K562 (cell line): ENCODE measurements at regions not wholly inside any gene's neighbourhood (a gene's known extent, or its start where the extent isn't known, plus 50 kb on each side); places are given as distances from the start of the nearest gene placed in this dataset.

Source experiments
- ATAC-seq: fragments of 200-7000 bp; cut with Tn5 transposase; 3 replicates; pipeline ENCODE4 v1.9.1; 2020; ENCODE audit warnings: moderate library complexity
- BruUV-seq: library from RNA; stranded (reverse); fragments of 400-500 nt; replicated peaks from 2 replicates; lab custom pipeline; 2021; lab: Mats Ljungman, UMichigan
- CTCF ChIA-PET: fragments of 300-600 bp; formaldehyde crosslinking; extraction: SDS; loops from one replicate; lab custom pipeline; 2021; ENCODE audit warnings: low intra/inter-chr PET ratio; lab: Yijun Ruan, JAX
- POLR2A ChIA-PET: fragments of 300-600, 350-650 bp; sonication (Branson Sonifier 250); formaldehyde crosslinking; extraction: SDS; loops from one replicate; lab custom pipeline; 2021; ENCODE audit warnings: antibody characterized with exemption, inconsistent platforms; lab: Yijun Ruan, JAX
- DNase-seq, 4 experiments: peaks; one replicate each; pipeline versions ENCODE4 v3.0.0 to v3.0.0-alpha.2; 2011 to 2018; ENCODE audit warnings: low spot score in 3 of 4, mixed read lengths in 3 of 4; ENCODE audit errors: extremely low read depth in 1 of 4
- FAIRE-seq: peaks from 2 replicates; lab custom pipeline; 2011; peaks lifted over from hg19 to GRCh38; lab: Jason Lieb, UNC
- H2AFZ ChIP-seq: 2 replicates; pipeline ENCODE4 v1.6.0; 2011; ENCODE audit warnings: low read depth, low read length, control low read depth, inconsistent platforms
- H3K27ac ChIP-seq: fragments of 200-600 bp; 3 replicates; pipeline ENCODE4 v1.8.0; 2011; ENCODE audit warnings: low read depth, mild to moderate bottlenecking, control low read depth, inconsistent platforms, low read length, moderate library complexity, mixed read lengths; ENCODE audit errors: extremely low read depth
- H3K27me3 ChIP-seq, 2 experiments: fragments of 300-600 bp in 1 of 2; 2 replicates in 1 of 2; 3 replicates in 1 of 2; pipeline versions ENCODE4 v1.6.0 to v1.8.0; 2011; ENCODE audit warnings: inconsistent platforms in 2 of 2, low read length in 2 of 2, mild to moderate bottlenecking in 1 of 2, mixed read lengths in 1 of 2, moderate library complexity in 1 of 2; ENCODE audit not compliant: control insufficient read depth in 2 of 2, insufficient read depth in 2 of 2
- H3K36me3 ChIP-seq: fragments of 300-600 bp; 3 replicates; pipeline ENCODE4 v1.8.0; 2011; ENCODE audit warnings: mild to moderate bottlenecking, low read length, inconsistent platforms; ENCODE audit not compliant: control insufficient read depth, insufficient read depth
- H3K4me1 ChIP-seq, 2 experiments: fragments of 200-600 bp in 1 of 2; replicated peaks in 1 of 2; 2 replicates in 1 of 2; 3 replicates in 1 of 2; pipeline versions ENCODE4 v1.5.1 to v1.8.0; 2011; ENCODE audit warnings: inconsistent platforms in 2 of 2, low read length in 2 of 2, mild to moderate bottlenecking in 1 of 2, mixed read lengths in 1 of 2, moderate library complexity in 1 of 2; ENCODE audit not compliant: control insufficient read depth in 2 of 2, insufficient read depth in 2 of 2
- H3K4me2 ChIP-seq: 2 replicates; pipeline ENCODE4 v1.6.1; 2011; ENCODE audit warnings: low read length, control low read depth, inconsistent platforms, mixed read lengths; ENCODE audit not compliant: insufficient read depth
- H3K4me3 ChIP-seq: fragments of 200-600 bp; sonication (generic), shearing (Covaris generic); 2 replicates; pipeline ENCODE4 v1.5.1; 2016; ENCODE audit warnings: control low read depth, inconsistent platforms
- H3K79me2 ChIP-seq: fragments of 200-600 bp; 3 replicates; pipeline ENCODE4 v1.8.0; 2011; ENCODE audit warnings: low read length, inconsistent platforms; ENCODE audit not compliant: control insufficient read depth, insufficient read depth
- H3K9ac ChIP-seq, 2 experiments: 2 replicates each; pipeline versions ENCODE4 v1.6.0 to v1.6.1; 2011; ENCODE audit warnings: low read depth in 2 of 2, low read length in 2 of 2, control low read depth in 1 of 2, inconsistent platforms in 1 of 2, mild to moderate bottlenecking in 1 of 2, mixed read lengths in 1 of 2; ENCODE audit not compliant: insufficient read depth in 1 of 2
- H3K9me1 ChIP-seq: one replicate; pipeline ENCODE4 v1.6.0; 2011; ENCODE audit warnings: inconsistent platforms, mild to moderate bottlenecking, low read length, moderate library complexity; ENCODE audit not compliant: control insufficient read depth, insufficient read depth
- H3K9me3 ChIP-seq: replicated peaks from 2 replicates; pipeline ENCODE4 v1.5.1; 2011; ENCODE audit warnings: low read depth, low read length, inconsistent platforms; ENCODE audit not compliant: control insufficient read depth, insufficient read depth
- H4K20me1 ChIP-seq: replicated peaks from 2 replicates; pipeline ENCODE4 v1.6.1; 2011; ENCODE audit warnings: low read length, inconsistent platforms, mixed read lengths; ENCODE audit not compliant: control insufficient read depth, insufficient read depth
- CTCF ChIP-seq, 3 experiments: IDR thresholded peaks in 2 of 3; conservative IDR thresholded peaks in 1 of 3; 2 replicates each; pipeline ENCODE4 v1.5.1; 2011 to 2012; ENCODE audit warnings: low read length in 3 of 3, mild to moderate bottlenecking in 3 of 3, control low read depth in 2 of 3, improper control_type of control experiment in 1 of 3, inconsistent platforms in 1 of 3, low read depth in 1 of 3, mixed read lengths in 1 of 3, moderate library complexity in 1 of 3; ENCODE audit not compliant: insufficient read depth in 2 of 3
- E2F1 ChIP-seq: sonication (generic); formaldehyde crosslinking; IDR thresholded peaks from 2 replicates; pipeline ENCODE4 v1.8.1; 2023; ENCODE audit warnings: mild to moderate bottlenecking, missing genetic modification reagents, moderate library complexity
- ERF ChIP-seq: fragments of 450-650 bp; formaldehyde crosslinking; IDR thresholded peaks from 2 replicates; pipeline ENCODE4 v1.4.0; 2020; ENCODE audit warnings: mild to moderate bottlenecking, mixed read lengths
- RAD21 ChIP-seq, 2 experiments: fragments of 250-450 bp in 1 of 2; fragments of 450-650 bp in 1 of 2; sonication (Bioruptor Pico) in 1 of 2; formaldehyde crosslinking in 1 of 2; IDR thresholded peaks in 1 of 2; conservative IDR thresholded peaks in 1 of 2; 2 replicates each; pipeline versions ENCODE4 v1.4.0 to v1.8.0; 2020 to 2022; ENCODE audit warnings: mild to moderate bottlenecking in 2 of 2, moderate library complexity in 1 of 2
- RREB1 ChIP-seq: fragments of 250-450 bp; sonication (Bioruptor Pico); IDR thresholded peaks from 2 replicates; pipeline ENCODE4 v1.4.0; 2020
- STAT6 ChIP-seq: sonication (generic); formaldehyde crosslinking; IDR thresholded peaks from 2 replicates; pipeline ENCODE4 v1.8.1; 2023; ENCODE audit warnings: mild to moderate bottlenecking, missing genetic modification reagents
- ZBTB26 ChIP-seq: fragments of 450-650 bp; formaldehyde crosslinking; IDR thresholded peaks from 2 replicates; pipeline ENCODE4 v1.4.0; 2022; ENCODE audit warnings: missing genetic modification characterization
- ZFP30 ChIP-seq: fragments of 250-450 bp; sonication (Bioruptor Pico); IDR thresholded peaks from 2 replicates; pipeline ENCODE4 v1.8.0; 2022; ENCODE audit warnings: moderate library complexity, mild to moderate bottlenecking, inconsistent platforms, borderline replicate concordance
- WGBS: fragments of 100-300 bp; shearing (Covaris generic); methylation state at CpG from one replicate; pipeline ENCODE4 v1.1.6; 2016; ENCODE audit warnings: low coverage, mixed read lengths; ENCODE audit not compliant: insufficient coverage; ENCODE audit errors: missing lambda C conversion rate; 5-methylcytosine and 5-hydroxymethylcytosine counted together
- in situ Hi-C: fragments of 300-500 bp; cut with MboI; formaldehyde crosslinking; loops from 4 replicates; pipeline ENCODE4 v1.15.0; 2018; ENCODE audit warnings: inconsistent platforms, mixed read lengths
- intact Hi-C: fragments of 100-400 bp; cut with micrococcal nuclease; formaldehyde crosslinking; loops from 2 replicates; pipeline ENCODE4 v1.14.2; 2022

GRCh38 chr1:111015222-111015621 lies 51.5 kb upstream of the LRIF1 start:
- H3K9ac ChIP-seq: no peak overlapping the region
- in situ Hi-C loops (no loop called here), intact Hi-C loops (no loop called here)
- no peaks in the 10 kb centered on the region for H4K20me1 ChIP-seq
- H3K27me3 ChIP-seq: peaks cover 0 to 7% of the 10 kb centered on the region in 2 experiments; a peak in 1 of 5 replicates
- DNase-seq: peak in 2 of 4 experiments; percentile 19 to 22
- H3K4me1 ChIP-seq: no peaks in the 10 kb centered on the region
- no peak for FAIRE-seq
- no peaks in the 10 kb centered on the region for H3K9me3 ChIP-seq
- CTCF ChIA-PET: no interaction called here
- POLR2A ChIA-PET: interaction anchor here (0.6 to 1.9 kb wide), 3 partner anchors 11 to 33 kb away, joined by 3 to 10 read pairs (median 3); no protein-coding TSS in a partner anchor
- H3K27ac ChIP-seq: no peak overlapping the region
- no TSS peak for BruUV-seq
- H3K9me1 ChIP-seq: no peaks in the 10 kb centered on the region
- TF ChIP-seq ZFP30 (CRISPR knock-in tag) (no peak), CTCF (IDR thresholded peaks at IDR 0.05 in 2 of 3, conservative IDR thresholded peaks at IDR 0.05 in 1 of 3; ENCODE audit: insufficient read depth in 2 of 3, low read depth in 1 of 3, low read length in 3 of 3) (peak; percentile 28 to 52 (median 38); a peak in 4 of 6 replicates), RAD21 (CRISPR knock-in tag; conservative IDR thresholded peaks at IDR 0.05 in 1 of 2, IDR thresholded peaks at IDR 0.05 in 1 of 2) (peak in 1 of 2 experiments; percentile 62; a peak in 2 of 4 replicates), E2F1 (CRISPR knock-in tag) (no peak), ZBTB26 (no peak), STAT6 (CRISPR knock-in tag) (no peak), ERF (CRISPR knock-in tag) (no peak), RREB1 (CRISPR knock-in tag) (no peak)
- no peak overlapping the region for H3K4me3 ChIP-seq
- peak; percentile 71 for ATAC-seq
- no peak overlapping the region for H2AFZ ChIP-seq
- H3K79me2 ChIP-seq: no peaks in the 10 kb centered on the region
- H3K36me3 ChIP-seq: no peaks in the 10 kb centered on the region
- no peak overlapping the region for H3K4me2 ChIP-seq
- WGBS: 4% methylated on average over 3 of the region's 3 CpGs
